ENCODE measurements at regions not wholly inside any gene's neighbourhood (a gene's known extent, or its start where the extent isn't known, plus 50 kb on each side); places are given as distances from the start of the nearest gene placed in this dataset.

DNA sequence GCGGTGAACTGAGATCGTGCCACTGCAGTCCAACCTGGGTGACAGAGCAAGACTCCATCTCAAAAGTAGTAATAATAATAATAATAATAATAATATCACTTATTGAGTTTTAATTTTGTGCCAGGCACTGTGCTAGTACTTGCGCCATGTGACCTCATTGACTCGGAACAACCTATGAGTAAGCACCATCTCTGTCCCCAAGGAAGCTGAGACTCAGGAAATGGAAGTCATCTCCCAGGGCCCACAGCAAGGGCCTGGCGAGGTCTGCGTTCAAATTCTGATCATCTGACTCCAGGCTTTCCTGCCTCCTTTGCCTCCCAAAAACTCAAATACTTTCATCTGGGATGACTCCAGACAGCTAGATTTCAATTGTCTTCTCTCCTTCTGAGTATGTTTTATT lies 162.9 kb downstream of the SEC14L1 start:
- TF ChIP-seq, protein P1, sequence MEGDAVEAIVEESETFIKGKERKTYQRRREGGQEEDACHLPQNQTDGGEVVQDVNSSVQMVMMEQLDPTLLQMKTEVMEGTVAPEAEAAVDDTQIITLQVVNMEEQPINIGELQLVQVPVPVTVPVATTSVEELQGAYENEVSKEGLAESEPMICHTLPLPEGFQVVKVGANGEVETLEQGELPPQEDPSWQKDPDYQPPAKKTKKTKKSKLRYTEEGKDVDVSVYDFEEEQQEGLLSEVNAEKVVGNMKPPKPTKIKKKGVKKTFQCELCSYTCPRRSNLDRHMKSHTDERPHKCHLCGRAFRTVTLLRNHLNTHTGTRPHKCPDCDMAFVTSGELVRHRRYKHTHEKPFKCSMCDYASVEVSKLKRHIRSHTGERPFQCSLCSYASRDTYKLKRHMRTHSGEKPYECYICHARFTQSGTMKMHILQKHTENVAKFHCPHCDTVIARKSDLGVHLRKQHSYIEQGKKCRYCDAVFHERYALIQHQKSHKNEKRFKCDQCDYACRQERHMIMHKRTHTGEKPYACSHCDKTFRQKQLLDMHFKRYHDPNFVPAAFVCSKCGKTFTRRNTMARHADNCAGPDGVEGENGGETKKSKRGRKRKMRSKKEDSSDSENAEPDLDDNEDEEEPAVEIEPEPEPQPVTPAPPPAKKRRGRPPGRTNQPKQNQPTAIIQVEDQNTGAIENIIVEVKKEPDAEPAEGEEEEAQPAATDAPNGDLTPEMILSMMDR (IDR thresholded peaks at IDR 0.05; ENCODE audit: insufficient read depth, low read length, poor library complexity, severe bottlenecking) = no peak
- TF ChIP-seq EZH2phosphoT487 (conservative IDR thresholded peaks at IDR 0.05; ENCODE audit: low read length) = no peak
